Fibroblast of pulmonary artery (primary cell): ENCODE measurements at regions not wholly inside any gene's neighbourhood (a gene's known extent, or its start where the extent isn't known, plus 50 kb on each side); places are given as distances from the start of the nearest gene placed in this dataset.
"Not testable (repeated sequence)": the region's sequence is repeated elsewhere in the genome, so short reads cannot be mapped to it uniquely, and the experiment has no call there.

Source experiments
- DNase-seq: peaks from one replicate; pipeline ENCODE4 v3.0.0-alpha.2; 2010; ENCODE audit warnings: low read depth
- H3K4me3 ChIP-seq: replicated peaks from 2 replicates; pipeline ENCODE4 v1.5.1; 2011; ENCODE audit warnings: low read depth, mild to moderate bottlenecking, control low read depth, low read length, moderate library complexity
- CTCF ChIP-seq: IDR thresholded peaks from 2 replicates; pipeline ENCODE4 v1.5.1; 2011; ENCODE audit warnings: mild to moderate bottlenecking, control low read depth, low read length, inconsistent platforms; ENCODE audit errors: missing control alignments

DNA sequence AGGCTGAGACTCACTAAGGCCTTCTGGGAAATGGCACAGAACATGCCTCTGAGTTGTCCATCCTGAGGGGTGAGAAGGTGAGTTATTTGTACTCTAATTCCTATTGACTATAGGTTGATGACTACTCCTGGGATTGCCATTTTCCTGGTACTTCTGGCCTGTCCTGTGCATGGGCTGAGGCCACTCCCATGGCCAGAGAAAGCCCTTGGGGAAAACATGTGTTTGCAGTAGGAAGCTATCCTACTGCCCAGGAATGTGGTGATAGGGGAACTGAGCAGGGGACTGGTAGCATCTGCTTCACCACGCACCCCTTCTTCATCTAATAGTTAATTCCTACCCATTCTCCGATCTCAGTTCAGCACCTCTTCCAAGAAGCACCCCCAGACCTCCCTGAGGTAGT, 62.6 kb upstream of the MEX3C start:
- DNase-seq = no peak
- TF ChIP-seq CTCF = no peak
- H3K4me3 ChIP-seq = no peak overlapping the region

DNA sequence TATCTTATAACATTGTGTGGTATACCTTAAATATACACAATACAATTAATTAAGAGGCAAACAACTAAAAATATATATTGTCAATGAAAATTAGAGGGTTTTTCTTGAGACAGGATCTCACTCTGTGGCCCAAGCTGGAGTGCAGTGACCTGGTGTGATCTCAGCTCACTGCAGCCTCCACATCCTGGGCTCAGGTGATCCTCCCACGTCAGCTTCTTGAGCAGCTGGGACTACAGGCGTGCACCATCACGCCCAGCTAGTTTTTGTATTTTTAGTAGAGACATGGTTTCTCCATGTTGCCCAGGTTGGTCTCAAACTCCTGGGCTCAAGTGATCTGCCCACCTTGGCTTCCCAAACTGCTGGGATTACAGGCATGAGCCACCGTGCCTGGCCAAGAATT, 68.6 kb upstream of the MEX3C start:
- not testable (repeated sequence) for H3K4me3 ChIP-seq, DNase-seq

- no peak for TF ChIP-seq CTCF
- peak; percentile 50 for DNase-seq
Measured at GRCh38 chr18:51266773-51267172, 69.3 kb upstream of the MEX3C start.

GRCh38 chr18:51273437-51273836, 76.0 kb upstream of the MEX3C start:
- DNase-seq = no peak
- no peak for TF ChIP-seq CTCF

More at GRCh38 chr18:51266773-51267172, 69.3 kb upstream of the MEX3C start:
- H3K4me3 ChIP-seq = no peak overlapping the region

DNA sequence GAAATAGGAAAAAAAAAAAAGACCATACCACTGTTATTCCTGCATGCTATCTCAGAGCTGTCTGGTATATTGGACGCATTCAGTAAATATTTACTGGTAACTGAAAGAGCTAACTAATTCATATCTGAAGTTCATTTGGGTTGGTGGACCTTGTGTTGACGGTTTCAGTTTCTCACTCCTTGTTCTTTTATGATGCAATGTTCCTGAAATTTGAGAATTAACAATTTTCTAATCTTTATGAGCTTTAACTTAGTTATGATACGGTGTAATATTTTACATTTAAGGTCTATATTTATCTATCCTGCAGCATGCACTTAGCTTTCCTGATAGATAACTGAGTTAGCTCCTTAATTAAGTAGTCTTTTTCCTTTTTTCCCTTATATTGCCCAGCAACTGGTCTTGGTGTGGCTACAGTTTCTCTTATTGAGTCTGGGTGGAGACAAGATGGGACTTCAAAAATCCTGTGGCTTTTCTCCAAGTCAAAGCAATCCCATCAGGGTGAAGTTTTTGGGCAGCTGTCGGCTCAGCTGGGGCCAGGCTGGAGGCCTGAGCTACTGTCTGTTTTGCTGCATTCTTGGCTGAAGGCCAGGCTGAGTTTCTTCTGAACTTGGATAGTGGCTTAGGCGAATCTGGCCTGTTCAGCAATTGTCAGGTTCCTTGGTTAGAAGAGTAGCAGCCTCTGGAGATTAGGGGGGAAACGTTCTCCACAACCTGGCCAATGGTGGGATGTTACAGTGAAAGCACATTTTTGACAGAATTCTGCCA, 78.4 kb upstream of the MEX3C start:
- no peak for TF ChIP-seq CTCF
- DNase-seq = peak; percentile 50
- H3K4me3 ChIP-seq = no peak overlapping the region

More at GRCh38 chr18:51273437-51273836, 76.0 kb upstream of the MEX3C start:
- H3K4me3 ChIP-seq = no peak overlapping the region

- H3K4me3 ChIP-seq = no peak overlapping the region
- peak; percentile 82 for TF ChIP-seq CTCF
- DNase-seq = peak; percentile 58
Measured at GRCh38 chr18:51278045-51278649, 80.7 kb upstream of the MEX3C start.

DNA sequence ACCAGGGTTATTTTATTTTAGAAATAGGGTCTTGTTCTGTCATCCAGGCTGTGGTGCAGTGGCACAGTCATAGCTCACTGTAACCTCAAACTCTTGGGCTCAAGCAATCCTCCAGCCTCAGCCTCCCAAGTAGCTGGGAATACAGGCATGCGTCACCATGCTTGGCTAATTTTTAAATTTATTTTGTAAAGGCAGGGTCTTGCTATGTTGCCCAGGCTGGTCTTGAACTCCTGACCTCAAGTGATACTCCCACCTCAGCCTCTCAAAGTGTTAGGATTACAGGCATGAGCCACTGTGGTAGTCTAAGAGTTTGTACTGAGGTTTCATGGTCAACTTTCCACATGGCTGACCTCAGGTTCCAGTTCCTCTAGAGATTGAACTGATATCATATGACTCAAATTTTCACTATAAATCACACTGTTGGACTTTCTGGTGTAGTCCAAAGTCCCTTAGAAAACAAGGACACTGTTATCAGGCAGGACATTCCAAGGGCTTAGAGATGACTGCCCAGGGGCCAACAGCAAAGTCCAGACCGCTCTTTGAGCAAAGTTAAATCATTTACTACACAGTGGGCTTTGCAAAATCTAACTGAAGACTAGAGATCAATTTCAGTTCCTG, 82.0 kb upstream of the MEX3C start:
- TF ChIP-seq CTCF = no peak
- DNase-seq = no peak

More for the DNA sequence above, 82.0 kb upstream of the MEX3C start:
- H3K4me3 ChIP-seq = no peak overlapping the region
